ENCODE measurements at regions not wholly inside any gene's neighbourhood (a gene's known extent, or its start where the extent isn't known, plus 50 kb on each side); places are given as distances from the start of the nearest gene placed in this dataset.
A peak's percentile ranks its signal among the peaks of the same experiment; 100 is the strongest.
"Not testable (repeated sequence)": the region's sequence is repeated elsewhere in the genome, so short reads cannot be mapped to it uniquely, and the experiment has no call there.

GRCh38 chr15:58318517-58318916 is 113.3 kb upstream of the LIPC start:
- Mint-ChIP-seq H3K27me3 (ENCODE audit: low read depth) (no peaks in the 10 kb centered on the region), H3K36me3 (ENCODE audit: insufficient read depth) (no peaks in the 10 kb centered on the region), H3K9me3 (peaks cover 4% of the 10 kb centered on the region), H3K4me3 (no peak overlapping the region), H3K4me1 (ENCODE audit: low read depth) (peaks cover 27% of the 10 kb centered on the region)
- ATAC-seq (no peak), DNase-seq (no peak)

GRCh38 chr15:58321034-58321433 is 110.8 kb upstream of the LIPC start:
- Mint-ChIP-seq H3K4me1 (ENCODE audit: low read depth) (peaks cover 4% of the 10 kb centered on the region), H3K36me3 (ENCODE audit: insufficient read depth) (no peaks in the 10 kb centered on the region), H3K4me3 (no peak overlapping the region), H3K27me3 (ENCODE audit: low read depth) (no peaks in the 10 kb centered on the region), H3K9me3 (peaks cover 4% of the 10 kb centered on the region)
- DNase-seq: no peak
- ATAC-seq: no peak

- Mint-ChIP-seq H3K27me3 (ENCODE audit: low read depth) (no peaks in the 10 kb centered on the region), H3K9me3 (peaks cover 4% of the 10 kb centered on the region), H3K4me3 (no peak overlapping the region), H3K4me1 (ENCODE audit: low read depth) (no peaks in the 10 kb centered on the region), H3K36me3 (ENCODE audit: insufficient read depth) (no peaks in the 10 kb centered on the region)
- DNase-seq (no peak), ATAC-seq (no peak)
Observed at GRCh38 chr15:58322253-58322652, 109.5 kb upstream of the LIPC start.

GRCh38 chr15:58323321-58323720 is 108.5 kb upstream of the LIPC start:
- not testable (repeated sequence) for H3K4me1 Mint-ChIP-seq (ENCODE audit: low read depth); DNase-seq; H3K27me3 Mint-ChIP-seq (ENCODE audit: low read depth); H3K4me3 Mint-ChIP-seq; H3K36me3 Mint-ChIP-seq (ENCODE audit: insufficient read depth); ATAC-seq; H3K9me3 Mint-ChIP-seq

- H3K4me3 Mint-ChIP-seq: no peak overlapping the region
- peaks cover 4% of the 10 kb centered on the region for H3K9me3 Mint-ChIP-seq
- DNase-seq (no peak), ATAC-seq (no peak)
- H3K36me3 Mint-ChIP-seq (ENCODE audit: insufficient read depth): no peaks in the 10 kb centered on the region
- no peaks in the 10 kb centered on the region for H3K27me3 Mint-ChIP-seq (ENCODE audit: low read depth)
- peaks cover 2% of the 10 kb centered on the region for H3K4me1 Mint-ChIP-seq (ENCODE audit: low read depth)
Observed at GRCh38 chr15:58324533-58324932, 107.3 kb upstream of the LIPC start.

GRCh38 chr15:58327958-58328357 is 103.8 kb upstream of the LIPC start:
- Mint-ChIP-seq H3K27me3 (ENCODE audit: low read depth) (no peaks in the 10 kb centered on the region), H3K36me3 (ENCODE audit: insufficient read depth) (no peaks in the 10 kb centered on the region), H3K9me3 (no peaks in the 10 kb centered on the region), H3K4me3 (no peak overlapping the region), H3K4me1 (ENCODE audit: low read depth) (peaks cover 33% of the 10 kb centered on the region)
- DNase-seq (no peak), ATAC-seq (no peak)

- peaks cover 4% of the 10 kb centered on the region for H3K9me3 Mint-ChIP-seq
- no peaks in the 10 kb centered on the region for H3K27me3 Mint-ChIP-seq (ENCODE audit: low read depth)
- no peak for ATAC-seq
- no peaks in the 10 kb centered on the region for H3K36me3 Mint-ChIP-seq (ENCODE audit: insufficient read depth)
- no peak overlapping the region for H3K4me3 Mint-ChIP-seq
- peaks cover 40% of the 10 kb centered on the region for H3K4me1 Mint-ChIP-seq (ENCODE audit: low read depth)
- DNase-seq: no peak
Observed at GRCh38 chr15:58329211-58329610, 102.6 kb upstream of the LIPC start.

- H3K9me3 Mint-ChIP-seq: peaks cover 6% of the 10 kb centered on the region
- ATAC-seq: no peak
- peaks cover 40% of the 10 kb centered on the region for H3K4me1 Mint-ChIP-seq (ENCODE audit: low read depth)
- H3K36me3 Mint-ChIP-seq (ENCODE audit: insufficient read depth): no peaks in the 10 kb centered on the region
- H3K4me3 Mint-ChIP-seq: no peak overlapping the region
- DNase-seq: no peak
- H3K27me3 Mint-ChIP-seq (ENCODE audit: low read depth): no peaks in the 10 kb centered on the region
Observed at GRCh38 chr15:58329781-58330671, 101.8 kb upstream of the LIPC start.

GRCh38 chr15:58330741-58331559 is 100.8 kb upstream of the LIPC start:
- Mint-ChIP-seq H3K9me3 (peaks cover 7% of the 10 kb centered on the region), H3K4me1 (ENCODE audit: low read depth) (peaks cover 42% of the 10 kb centered on the region), H3K4me3 (no peak overlapping the region), H3K36me3 (ENCODE audit: insufficient read depth) (no peaks in the 10 kb centered on the region), H3K27me3 (ENCODE audit: low read depth) (no peaks in the 10 kb centered on the region)
- no peak for DNase-seq
- no peak for ATAC-seq

- peaks cover 42% of the 10 kb centered on the region for H3K4me1 Mint-ChIP-seq (ENCODE audit: low read depth)
- H3K4me3 Mint-ChIP-seq: peak overlapping the region; percentile 45
- ATAC-seq (no peak), DNase-seq (no peak)
- no peaks in the 10 kb centered on the region for H3K27me3 Mint-ChIP-seq (ENCODE audit: low read depth)
- peaks cover 7% of the 10 kb centered on the region for H3K9me3 Mint-ChIP-seq
- H3K36me3 Mint-ChIP-seq (ENCODE audit: insufficient read depth): no peaks in the 10 kb centered on the region
Observed at GRCh38 chr15:58331560-58331912, 100.3 kb upstream of the LIPC start.

GRCh38 chr15:58331913-58332675 is 99.7 kb upstream of the LIPC start:
- H3K9me3 Mint-ChIP-seq: peaks cover 7% of the 10 kb centered on the region
- H3K4me3 Mint-ChIP-seq: peak overlapping the region; percentile 45
- H3K36me3 Mint-ChIP-seq (ENCODE audit: insufficient read depth): no peaks in the 10 kb centered on the region
- ATAC-seq: peak; percentile 93 to 97
- H3K27me3 Mint-ChIP-seq (ENCODE audit: low read depth): no peaks in the 10 kb centered on the region
- peak; percentile 82 for DNase-seq
- peaks cover 42% of the 10 kb centered on the region for H3K4me1 Mint-ChIP-seq (ENCODE audit: low read depth)

GRCh38 chr15:58332676-58333400 is 99.0 kb upstream of the LIPC start:
- H3K27me3 Mint-ChIP-seq (ENCODE audit: low read depth): no peaks in the 10 kb centered on the region
- no peaks in the 10 kb centered on the region for H3K36me3 Mint-ChIP-seq (ENCODE audit: insufficient read depth)
- peak overlapping the region; percentile 45 for H3K4me3 Mint-ChIP-seq
- ATAC-seq (peak; percentile 61), DNase-seq (no peak)
- H3K4me1 Mint-ChIP-seq (ENCODE audit: low read depth): peaks cover 42% of the 10 kb centered on the region
- H3K9me3 Mint-ChIP-seq: peaks cover 7% of the 10 kb centered on the region

GRCh38 chr15:58334803-58335202 is 97.0 kb upstream of the LIPC start:
- Mint-ChIP-seq H3K4me1 (ENCODE audit: low read depth) (peaks cover 40% of the 10 kb centered on the region), H3K4me3 (no peak overlapping the region), H3K27me3 (ENCODE audit: low read depth) (no peaks in the 10 kb centered on the region), H3K36me3 (ENCODE audit: insufficient read depth) (no peaks in the 10 kb centered on the region), H3K9me3 (peaks cover 7% of the 10 kb centered on the region)
- no peak for DNase-seq
- no peak for ATAC-seq

- ATAC-seq: no peak
- no peak for DNase-seq
- Mint-ChIP-seq H3K4me3 (no peak overlapping the region), H3K27me3 (ENCODE audit: low read depth) (no peaks in the 10 kb centered on the region), H3K36me3 (ENCODE audit: insufficient read depth) (no peaks in the 10 kb centered on the region), H3K4me1 (ENCODE audit: low read depth) (peaks cover 28% of the 10 kb centered on the region), H3K9me3 (peaks cover 7% of the 10 kb centered on the region)
Observed at GRCh38 chr15:58336161-58336560, 95.6 kb upstream of the LIPC start.
